Panc1 (cell line): ENCODE measurements at regions not wholly inside any gene's neighbourhood (a gene's known extent, or its start where the extent isn't known, plus 50 kb on each side); places are given as distances from the start of the nearest gene placed in this dataset.

Source experiments
- ATAC-seq: fragments of 200-7000 bp; cut with Tn5 transposase; 2 replicates; pipeline ENCODE4 v1.9.1; 2020; ENCODE audit warnings: mild to moderate bottlenecking, moderate library complexity
- BruUV-seq: library from RNA; stranded (reverse); fragments of 400-500 nt; replicated peaks from 2 replicates; lab custom pipeline; 2021; lab: Mats Ljungman, UMichigan
- CTCF ChIA-PET: fragments of 300-600 bp; sonication (Branson Sonifier 250); formaldehyde crosslinking; loops from one replicate; lab custom pipeline; 2022; ENCODE audit warnings: antibody characterized with exemption; lab: Charles Lee
- POLR2A ChIA-PET: fragments of 300-600 bp; sonication (Branson Sonifier 250); formaldehyde crosslinking; loops from one replicate; lab custom pipeline; 2022; ENCODE audit warnings: antibody characterized with exemption; lab: Charles Lee
- DNase-seq: peaks from one replicate; pipeline ENCODE4 v3.0.0-alpha.2; 2010; ENCODE audit warnings: low read depth, low spot score
- H3K27ac ChIP-seq: 2 replicates; pipeline ENCODE4 v1.5.1; 2011; ENCODE audit warnings: mild to moderate bottlenecking, low read length, inconsistent platforms
- H3K27me3 ChIP-seq: fragments of 200-500 bp; sonication (Bioruptor generic); 2 replicates; pipeline ENCODE4 v1.6.0; 2014; ENCODE audit warnings: low read length, inconsistent platforms; ENCODE audit not compliant: control insufficient read depth, insufficient read depth
- H3K36me3 ChIP-seq: fragments of 200-500 bp; sonication (Bioruptor generic); 2 replicates; pipeline ENCODE4 v1.5.1; 2014; ENCODE audit warnings: inconsistent platforms, mild to moderate bottlenecking, low read length, moderate library complexity; ENCODE audit not compliant: control insufficient read depth, insufficient read depth
- H3K4me1 ChIP-seq: 2 replicates; pipeline ENCODE4 v1.5.1; 2011; ENCODE audit warnings: inconsistent platforms, mild to moderate bottlenecking, low read length, moderate library complexity; ENCODE audit not compliant: control insufficient read depth, insufficient read depth
- H3K4me3 ChIP-seq, 2 experiments: 2 replicates each; pipeline ENCODE4 v1.5.1; 2011 to 2012; ENCODE audit warnings: low read depth in 2 of 2, low read length in 2 of 2, mild to moderate bottlenecking in 2 of 2, inconsistent platforms in 1 of 2, moderate library complexity in 1 of 2
- H3K9me3 ChIP-seq: fragments of 200-500 bp; sonication (Bioruptor generic); 2 replicates; pipeline ENCODE4 v1.5.1; 2014; ENCODE audit warnings: low read depth, mild to moderate bottlenecking, inconsistent platforms, low read length, moderate library complexity; ENCODE audit not compliant: control insufficient read depth, insufficient read depth
- CTCF ChIP-seq: fragments of 450-650 bp; IDR thresholded peaks from 2 replicates; pipeline ENCODE4 v1.5.1; 2017; ENCODE audit warnings: mild to moderate bottlenecking
- POLR2AphosphoS5 ChIP-seq: IDR thresholded peaks from 2 replicates; pipeline ENCODE4 v1.6.1; 2012; ENCODE audit warnings: mild to moderate bottlenecking, low read depth, low read length, moderate library complexity
- SIN3A ChIP-seq: IDR thresholded peaks from 2 replicates; pipeline ENCODE4 v1.6.1; 2012; ENCODE audit warnings: low read depth, mild to moderate bottlenecking, low read length, moderate library complexity, borderline replicate concordance; ENCODE audit not compliant: insufficient read depth
- TCF7L2 ChIP-seq: IDR thresholded peaks from 2 replicates; pipeline ENCODE4 v1.6.1; 2011; ENCODE audit warnings: mild to moderate bottlenecking, low read depth, low read length, inconsistent platforms
- in situ Hi-C: cut with HindIII; loops from 2 replicates; pipeline ENCODE4 v1.10.0; 2016; ENCODE audit warnings: low sequenced_read_pairs, low pct_unique_long_range_greater_than_20kb
- intact Hi-C: fragments of 100-400 bp; cut with micrococcal nuclease; formaldehyde crosslinking; loops from one replicate; pipeline ENCODE4 v1.10.0; 2022; ENCODE audit not compliant: unreplicated experiment
- TF ChIP-seq, protein P1 (sequence below), 2 experiments: IDR thresholded peaks; 2 replicates each; pipeline ENCODE4 v1.6.1; 2011 to 2012; ENCODE audit warnings: low read depth in 2 of 2, control low read depth in 1 of 2, low read length in 1 of 2, mild to moderate bottlenecking in 1 of 2, moderate library complexity in 1 of 2; ENCODE audit not compliant: insufficient read depth in 1 of 2

GRCh38 chr3:11712646-11713045, 68.9 kb upstream of the VGLL4 start:
- CTCF ChIA-PET = no interaction called here
- H3K4me3 ChIP-seq = no peak overlapping the region
- intact Hi-C loops = no loop called here
- H3K27ac ChIP-seq = no peak overlapping the region
- POLR2A ChIA-PET = no interaction called here
- no peak for ATAC-seq
- no peaks in the 10 kb centered on the region for H3K36me3 ChIP-seq
- no peaks in the 10 kb centered on the region; the same call in 1 of the 2 replicates for H3K9me3 ChIP-seq
- in situ Hi-C loops = no loop called here
- H3K27me3 ChIP-seq = no peaks in the 10 kb centered on the region
- TF ChIP-seq POLR2AphosphoS5 (no peak), SIN3A (no peak)
- no TSS peak for BruUV-seq
- H3K4me1 ChIP-seq = peaks cover 12% of the 10 kb centered on the region
- no peak for DNase-seq

DNA sequence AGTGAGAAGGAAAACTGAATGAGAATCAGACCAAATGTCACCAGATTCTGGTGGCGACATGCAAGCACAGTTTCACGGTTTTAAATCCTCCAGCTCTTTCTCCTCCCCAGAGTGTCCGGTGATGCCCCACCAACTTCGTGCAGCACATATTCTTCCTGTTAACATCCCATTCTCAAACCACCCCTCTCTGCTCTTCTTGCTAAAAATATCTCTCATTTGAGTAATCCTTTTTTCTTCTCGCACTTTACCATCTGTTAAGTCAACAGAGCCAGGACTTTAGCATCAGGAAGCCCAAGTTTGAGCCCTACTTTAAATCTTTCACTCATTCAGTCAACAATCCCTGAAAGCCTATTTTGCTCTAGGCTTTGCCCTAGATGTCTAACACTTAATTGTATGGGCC, 68.2 kb upstream of the VGLL4 start:
- Histone ChIP-seq H3K27ac (no peak overlapping the region), H3K36me3 (no peaks in the 10 kb centered on the region), H3K4me1 (peaks cover 8% of the 10 kb centered on the region), H3K27me3 (no peaks in the 10 kb centered on the region), H3K4me3 (no peak overlapping the region), H3K9me3 (no peaks in the 10 kb centered on the region; the same call in 1 of the 2 replicates)
- POLR2A ChIA-PET = no interaction called here
- ATAC-seq = no peak
- in situ Hi-C loops = no loop called here
- no TSS peak for BruUV-seq
- CTCF ChIA-PET = interaction anchor here (0.6 kb wide), 1 partner anchor 376 kb away, joined by 11 read pairs; no protein-coding TSS in a partner anchor
- TF ChIP-seq TCF7L2 (no peak), SIN3A (no peak), CTCF (no peak), POLR2AphosphoS5 (no peak)
- TF ChIP-seq, protein P1, sequence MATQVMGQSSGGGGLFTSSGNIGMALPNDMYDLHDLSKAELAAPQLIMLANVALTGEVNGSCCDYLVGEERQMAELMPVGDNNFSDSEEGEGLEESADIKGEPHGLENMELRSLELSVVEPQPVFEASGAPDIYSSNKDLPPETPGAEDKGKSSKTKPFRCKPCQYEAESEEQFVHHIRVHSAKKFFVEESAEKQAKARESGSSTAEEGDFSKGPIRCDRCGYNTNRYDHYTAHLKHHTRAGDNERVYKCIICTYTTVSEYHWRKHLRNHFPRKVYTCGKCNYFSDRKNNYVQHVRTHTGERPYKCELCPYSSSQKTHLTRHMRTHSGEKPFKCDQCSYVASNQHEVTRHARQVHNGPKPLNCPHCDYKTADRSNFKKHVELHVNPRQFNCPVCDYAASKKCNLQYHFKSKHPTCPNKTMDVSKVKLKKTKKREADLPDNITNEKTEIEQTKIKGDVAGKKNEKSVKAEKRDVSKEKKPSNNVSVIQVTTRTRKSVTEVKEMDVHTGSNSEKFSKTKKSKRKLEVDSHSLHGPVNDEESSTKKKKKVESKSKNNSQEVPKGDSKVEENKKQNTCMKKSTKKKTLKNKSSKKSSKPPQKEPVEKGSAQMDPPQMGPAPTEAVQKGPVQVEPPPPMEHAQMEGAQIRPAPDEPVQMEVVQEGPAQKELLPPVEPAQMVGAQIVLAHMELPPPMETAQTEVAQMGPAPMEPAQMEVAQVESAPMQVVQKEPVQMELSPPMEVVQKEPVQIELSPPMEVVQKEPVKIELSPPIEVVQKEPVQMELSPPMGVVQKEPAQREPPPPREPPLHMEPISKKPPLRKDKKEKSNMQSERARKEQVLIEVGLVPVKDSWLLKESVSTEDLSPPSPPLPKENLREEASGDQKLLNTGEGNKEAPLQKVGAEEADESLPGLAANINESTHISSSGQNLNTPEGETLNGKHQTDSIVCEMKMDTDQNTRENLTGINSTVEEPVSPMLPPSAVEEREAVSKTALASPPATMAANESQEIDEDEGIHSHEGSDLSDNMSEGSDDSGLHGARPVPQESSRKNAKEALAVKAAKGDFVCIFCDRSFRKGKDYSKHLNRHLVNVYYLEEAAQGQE (IDR thresholded peaks at IDR 0.05; ENCODE audit: insufficient read depth in 1 of 2, low read depth in 2 of 2, low read length in 1 of 2) = no peak
- intact Hi-C loops = no loop called here
- DNase-seq = no peak

- Histone ChIP-seq H3K4me3 (no peak overlapping the region), H3K4me1 (peaks cover 3% of the 10 kb centered on the region; the same call in 1 of the 2 replicates), H3K9me3 (no peaks in the 10 kb centered on the region; the same call in 1 of the 2 replicates), H3K36me3 (no peaks in the 10 kb centered on the region), H3K27ac (no peak overlapping the region), H3K27me3 (no peaks in the 10 kb centered on the region)
- POLR2A ChIA-PET = no interaction called here
- no peak for TF ChIP-seq POLR2AphosphoS5
- no peak for TF ChIP-seq TCF7L2
- no peak for TF ChIP-seq SIN3A
- no peak for TF ChIP-seq CTCF
- TF ChIP-seq, protein P1 (IDR thresholded peaks at IDR 0.05; ENCODE audit: insufficient read depth in 1 of 2, low read depth in 2 of 2, low read length in 1 of 2) = no peak
- intact Hi-C loops (no loop called here), in situ Hi-C loops (no loop called here)
- BruUV-seq = no TSS peak
- CTCF ChIA-PET = no interaction called here
- DNase-seq (no peak), ATAC-seq (no peak)
These were observed 66.1 kb upstream of the VGLL4 start for GRCh38 chr3:11709782-11710181.
